ENCODE measurements at regions not wholly inside any gene's neighbourhood (a gene's known extent, or its start where the extent isn't known, plus 50 kb on each side); places are given as distances from the start of the nearest gene placed in this dataset.

GRCh38 chr11:110972640-110973039 is 260.4 kb upstream of the ARHGAP20 start:
- TF ChIP-seq CTCF (IDR thresholded peaks at IDR 0.05), result no peak
- no peak for TF ChIP-seq EZH2phosphoT487 (IDR thresholded peaks at IDR 0.05)
- TF ChIP-seq EZH2 (IDR thresholded peaks at IDR 0.05), result no peak
